Trophoblast cell (in vitro differentiated cells and primary cell): ENCODE measurements at regions not wholly inside any gene's neighbourhood (a gene's known extent, or its start where the extent isn't known, plus 50 kb on each side); places are given as distances from the start of the nearest gene placed in this dataset.
"Not testable (repeated sequence)": the region's sequence is repeated elsewhere in the genome, so short reads cannot be mapped to it uniquely, and the experiment has no call there.

Experiments
- DNase-seq, 2 donors: peaks; one replicate each; pipeline ENCODE4 v3.0.0-alpha.2; 2016
- H2AFZ ChIP-seq: 2 replicates; pipeline ENCODE4 v1.6.1; 2013; ENCODE audit warnings: low read length, moderate library complexity, mild to moderate bottlenecking; ENCODE audit not compliant: insufficient read depth, poor library complexity
- H2AK5ac ChIP-seq: 2 replicates; pipeline ENCODE4 v1.6.1; 2013; ENCODE audit warnings: mild to moderate bottlenecking, low read length
- H2BK120ac ChIP-seq: 2 replicates; pipeline ENCODE4 v1.6.1; 2013; ENCODE audit warnings: low read length, mild to moderate bottlenecking, moderate library complexity; ENCODE audit not compliant: insufficient read depth, poor library complexity
- H2BK12ac ChIP-seq: 2 replicates; pipeline ENCODE4 v1.6.1; 2013; ENCODE audit warnings: mild to moderate bottlenecking, low read length, moderate library complexity
- H2BK5ac ChIP-seq: 2 replicates; pipeline ENCODE4 v1.6.1; 2013; ENCODE audit warnings: low read length, low read depth, moderate library complexity, mild to moderate bottlenecking; ENCODE audit not compliant: poor library complexity
- H3K14ac ChIP-seq: 2 replicates; pipeline ENCODE4 v1.6.1; 2013; ENCODE audit warnings: mild to moderate bottlenecking, low read length
- H3K18ac ChIP-seq: 2 replicates; pipeline ENCODE4 v1.6.1; 2013; ENCODE audit warnings: mild to moderate bottlenecking, low read length
- H3K23ac ChIP-seq: 2 replicates; pipeline ENCODE4 v1.6.1; 2013; ENCODE audit warnings: low read length
- H3K27ac ChIP-seq: 2 replicates; pipeline ENCODE4 v1.5.1; 2013; ENCODE audit warnings: low read depth, mild to moderate bottlenecking, inconsistent platforms, low read length, moderate library complexity
- H3K27me3 ChIP-seq: 2 replicates; pipeline ENCODE4 v1.6.1; 2013; ENCODE audit warnings: inconsistent platforms, mild to moderate bottlenecking, low read length, moderate library complexity; ENCODE audit not compliant: insufficient read depth
- H3K36me3 ChIP-seq, 2 experiments: 1 replicate in 1 of 2; 2 replicates in 1 of 2; pipeline ENCODE4 v1.6.1; 2013; ENCODE audit warnings: low read length in 2 of 2, mild to moderate bottlenecking in 2 of 2, moderate library complexity in 1 of 2; ENCODE audit not compliant: insufficient read depth in 2 of 2, control insufficient read depth in 1 of 2
- H3K4ac ChIP-seq: 2 replicates; pipeline ENCODE4 v1.6.1; 2013; ENCODE audit warnings: low read depth, mild to moderate bottlenecking, low read length, moderate library complexity
- H3K4me1 ChIP-seq, 2 experiments: 1 replicate in 1 of 2; 2 replicates in 1 of 2; pipeline ENCODE4 v1.6.1; 2013; ENCODE audit warnings: low read length in 2 of 2, mild to moderate bottlenecking in 2 of 2, moderate library complexity in 1 of 2; ENCODE audit not compliant: insufficient read depth in 2 of 2, control insufficient read depth in 1 of 2
- H3K4me2 ChIP-seq: 2 replicates; pipeline ENCODE4 v1.6.1; 2013; ENCODE audit warnings: inconsistent platforms, mild to moderate bottlenecking, low read length, moderate library complexity
- H3K4me3 ChIP-seq: 2 replicates; pipeline ENCODE4 v1.5.1; 2013; ENCODE audit warnings: mild to moderate bottlenecking, low read depth, low read length, inconsistent platforms
- H3K79me1 ChIP-seq: one replicate; pipeline ENCODE4 v1.6.1; 2013; ENCODE audit warnings: low read length
- H3K79me2 ChIP-seq: 2 replicates; pipeline ENCODE4 v1.6.1; 2013; ENCODE audit warnings: low read length, mild to moderate bottlenecking; ENCODE audit not compliant: control insufficient read depth, insufficient read depth, poor library complexity
- H3K9ac ChIP-seq: 2 replicates; pipeline ENCODE4 v1.6.1; 2013; ENCODE audit warnings: mild to moderate bottlenecking, low read length
- H3K9me3 ChIP-seq: 2 replicates; pipeline ENCODE4 v1.6.1; 2013; ENCODE audit warnings: low read depth, mild to moderate bottlenecking, control low read depth, inconsistent platforms, low read length; ENCODE audit not compliant: insufficient read depth
- H4K12ac ChIP-seq: 2 replicates; pipeline ENCODE4 v1.6.1; 2013; ENCODE audit warnings: low read depth, mild to moderate bottlenecking, low read length, moderate library complexity
- H4K8ac ChIP-seq: 2 replicates; pipeline ENCODE4 v1.6.1; 2013; ENCODE audit warnings: low read depth, mild to moderate bottlenecking, low read length, moderate library complexity
- H4K91ac ChIP-seq: one replicate; pipeline ENCODE4 v1.6.1; 2013; ENCODE audit warnings: low read depth, mild to moderate bottlenecking, low read length, moderate library complexity
- WGBS: extraction: QIAGEN DNeasy Blood & Tissue Kit; methylation state at CpG from one replicate; pipeline ENCODE4 v1.1.7; 2013; ENCODE audit warnings: missing lambda C conversion rate; ENCODE audit not compliant: insufficient read length, insufficient coverage; ENCODE audit errors: extremely low coverage; 5-methylcytosine and 5-hydroxymethylcytosine counted together

DNA sequence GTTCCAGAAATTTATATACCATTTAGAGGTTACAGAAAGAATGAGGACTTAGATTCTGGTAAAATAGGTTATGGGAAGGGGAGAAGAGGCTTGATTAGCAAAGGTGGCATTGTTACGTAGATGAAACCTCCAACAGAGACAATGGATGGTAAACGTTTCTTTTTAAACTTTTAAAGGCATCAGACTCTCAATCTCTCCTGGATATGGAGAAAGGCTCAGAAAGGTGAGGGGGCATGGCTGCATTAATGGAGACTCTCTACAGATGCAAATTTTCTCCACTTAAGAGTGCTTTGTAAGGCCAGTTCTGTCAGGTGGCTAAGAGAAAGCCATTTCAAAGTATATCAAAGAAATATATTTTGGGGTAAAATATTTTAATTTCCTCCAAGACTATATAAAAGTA lies 240.9 kb upstream of the PTER start:
- H4K12ac ChIP-seq = no peak overlapping the region
- H3K36me3 ChIP-seq = no peaks in the 10 kb centered on the region
- H2BK120ac ChIP-seq = no peak overlapping the region
- no peak overlapping the region for H4K8ac ChIP-seq
- no peak overlapping the region for H3K4me2 ChIP-seq
- no peaks in the 10 kb centered on the region for H3K79me1 ChIP-seq
- H4K91ac ChIP-seq = no peak overlapping the region
- no peaks in the 10 kb centered on the region for H3K27me3 ChIP-seq
- no peak overlapping the region for H2AFZ ChIP-seq
- no peak overlapping the region for H3K14ac ChIP-seq
- H3K79me2 ChIP-seq = no peaks in the 10 kb centered on the region
- no peak overlapping the region for H3K9ac ChIP-seq
- no peak overlapping the region for H3K4ac ChIP-seq
- no peak overlapping the region for H3K4me3 ChIP-seq
- H3K27ac ChIP-seq = no peak overlapping the region
- no CpG with 5 or more reads among the region's 2 CpGs for WGBS
- no peak overlapping the region for H3K18ac ChIP-seq
- no peaks in the 10 kb centered on the region for H3K9me3 ChIP-seq
- no peak overlapping the region for H2BK12ac ChIP-seq
- DNase-seq = no peak
- no peak overlapping the region for H3K23ac ChIP-seq
- no peaks in the 10 kb centered on the region for H3K4me1 ChIP-seq
- H2BK5ac ChIP-seq = no peak overlapping the region
- H2AK5ac ChIP-seq = no peak overlapping the region

DNA sequence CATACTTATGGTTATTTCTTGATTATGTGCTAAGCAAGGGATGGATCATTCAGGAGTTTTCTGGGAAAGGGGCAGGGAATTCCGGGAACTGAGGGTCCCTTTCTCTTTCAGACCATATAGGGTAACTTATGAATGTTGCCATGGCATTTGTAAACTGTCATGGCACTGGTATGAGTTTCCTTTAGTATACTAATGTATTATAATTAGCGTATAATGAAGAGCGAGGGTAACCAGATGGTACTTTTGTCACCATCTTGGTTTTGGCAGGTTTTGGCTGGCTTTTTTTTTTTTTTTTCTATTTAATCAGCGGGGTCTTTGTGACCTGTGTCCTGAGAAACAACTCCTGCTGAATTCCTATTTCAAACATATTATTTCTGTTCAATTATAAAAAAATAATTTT lies 237.6 kb upstream of the PTER start:
- Histone ChIP-seq H2BK5ac (no peak overlapping the region), H3K4me1 (no peaks in the 10 kb centered on the region), H3K79me1 (no peaks in the 10 kb centered on the region), H4K91ac (no peak overlapping the region), H3K79me2 (no peaks in the 10 kb centered on the region), H2AFZ (no peak overlapping the region), H3K4me3 (no peak overlapping the region), H3K9ac (no peak overlapping the region), H3K14ac (no peak overlapping the region), H4K12ac (no peak overlapping the region), H4K8ac (no peak overlapping the region), H2BK12ac (no peak overlapping the region), H2BK120ac (no peak overlapping the region), H3K27ac (no peak overlapping the region), H3K4me2 (no peak overlapping the region), H3K23ac (no peak overlapping the region), H3K4ac (no peak overlapping the region), H3K9me3 (no peaks in the 10 kb centered on the region), H3K27me3 (no peaks in the 10 kb centered on the region), H2AK5ac (no peak overlapping the region), H3K18ac (no peak overlapping the region), H3K36me3 (no peaks in the 10 kb centered on the region)
- no CpG with 5 or more reads among the region's 4 CpGs for WGBS
- DNase-seq = no peak

DNA sequence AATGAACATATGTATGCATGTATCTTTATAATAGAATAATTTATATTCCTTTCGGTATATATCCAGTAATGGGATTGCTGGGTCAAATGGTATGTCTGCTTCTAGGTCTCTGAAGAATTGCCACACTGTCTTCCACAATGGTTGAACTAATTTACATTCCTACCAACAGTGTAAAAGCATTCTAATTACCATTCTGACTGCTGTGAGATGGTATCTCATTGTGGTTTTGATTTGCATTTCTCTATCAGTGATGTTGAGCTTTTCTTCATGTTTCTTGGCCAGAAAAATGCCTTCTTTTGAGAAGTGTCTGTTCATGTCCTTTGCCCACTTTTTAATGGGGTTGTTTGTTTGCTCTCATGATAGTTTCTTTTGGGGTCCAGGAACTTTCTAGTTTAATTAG lies 213.2 kb upstream of the PTER start:
- not testable (repeated sequence) for H3K36me3 ChIP-seq, H3K9me3 ChIP-seq, H4K8ac ChIP-seq, H2BK5ac ChIP-seq, H2BK12ac ChIP-seq, H3K79me1 ChIP-seq, H3K4me2 ChIP-seq, H3K14ac ChIP-seq, H3K4me1 ChIP-seq, H3K9ac ChIP-seq, H3K27me3 ChIP-seq, H3K23ac ChIP-seq, H3K4me3 ChIP-seq, H3K4ac ChIP-seq, H3K79me2 ChIP-seq, H3K27ac ChIP-seq, H2AFZ ChIP-seq, H4K91ac ChIP-seq, H4K12ac ChIP-seq, H3K18ac ChIP-seq, H2BK120ac ChIP-seq, H2AK5ac ChIP-seq, DNase-seq
- no CpG with 5 or more reads among the region's 1 CpG for WGBS

DNA sequence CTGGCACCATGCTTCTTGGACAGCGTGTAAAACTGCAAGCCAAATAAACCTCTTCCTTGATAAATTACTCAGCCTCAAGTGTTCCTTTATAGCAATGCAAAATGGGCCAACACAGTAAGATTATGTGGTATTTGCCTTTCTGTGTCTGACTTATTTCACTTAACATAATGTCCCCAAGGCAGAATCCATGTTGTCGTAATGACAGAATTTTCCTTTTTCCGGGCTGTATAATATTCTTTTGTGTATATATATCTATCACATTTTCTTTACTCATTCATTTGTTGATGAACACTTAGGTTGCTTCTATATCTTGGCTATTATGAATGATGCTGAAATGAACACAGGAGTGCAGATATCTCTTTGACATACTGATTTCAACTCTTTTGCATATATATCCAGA lies 209.1 kb upstream of the PTER start:
- Histone ChIP-seq H3K27me3 (no peaks in the 10 kb centered on the region), H2BK5ac (no peak overlapping the region), H3K4me2 (no peak overlapping the region), H3K36me3 (no peaks in the 10 kb centered on the region), H2BK120ac (no peak overlapping the region), H3K4me3 (no peak overlapping the region), H3K79me1 (no peaks in the 10 kb centered on the region), H3K9me3 (no peaks in the 10 kb centered on the region), H4K91ac (no peak overlapping the region), H4K8ac (no peak overlapping the region), H3K79me2 (no peaks in the 10 kb centered on the region), H2BK12ac (no peak overlapping the region), H4K12ac (no peak overlapping the region), H3K18ac (no peak overlapping the region), H3K14ac (no peak overlapping the region), H3K4me1 (peaks cover 0 to 2% of the 10 kb centered on the region in 2 experiments), H3K4ac (no peak overlapping the region), H3K27ac (no peak overlapping the region), H3K23ac (no peak overlapping the region), H3K9ac (no peak overlapping the region), H2AK5ac (no peak overlapping the region), H2AFZ (no peak overlapping the region)
- DNase-seq = no peak
- no CpG with 5 or more reads among the region's 3 CpGs for WGBS
